Nephron progenitor cell (in vitro differentiated cells): ENCODE measurements at regions not wholly inside any gene's neighbourhood (a gene's known extent, or its start where the extent isn't known, plus 50 kb on each side); places are given as distances from the start of the nearest gene placed in this dataset.
"Not testable (repeated sequence)": the region's sequence is repeated elsewhere in the genome, so short reads cannot be mapped to it uniquely, and the experiment has no call there.

ENCODE experiments used
- DNase-seq: peaks from one replicate; pipeline ENCODE4 v3.0.0; 2021
- H3K27ac Mint-ChIP-seq: 2 replicates; pipeline ENCODE4 v1.8.0; 2021; ENCODE audit warnings: mild to moderate bottlenecking, moderate library complexity, mixed read lengths
- H3K27me3 Mint-ChIP-seq: 2 replicates; pipeline ENCODE4 v1.8.0; 2021; ENCODE audit warnings: mild to moderate bottlenecking, low read depth, mixed read lengths; ENCODE audit not compliant: poor library complexity
- H3K36me3 Mint-ChIP-seq: 2 replicates; pipeline ENCODE4 v1.8.0; 2021; ENCODE audit warnings: low read depth, mixed read lengths
- H3K4me1 Mint-ChIP-seq: 2 replicates; pipeline ENCODE4 v1.8.0; 2021; ENCODE audit warnings: mixed read lengths
- H3K4me3 Mint-ChIP-seq: 2 replicates; pipeline ENCODE4 v1.8.0; 2021; ENCODE audit warnings: mild to moderate bottlenecking, moderate library complexity, mixed read lengths
- H3K9me3 Mint-ChIP-seq: 2 replicates; pipeline ENCODE4 v1.8.0; 2021; ENCODE audit warnings: mild to moderate bottlenecking, moderate library complexity, mixed read lengths
- TF ChIP-seq, protein P1 (sequence below): fragments of 200-600 bp; sonication (generic); IDR thresholded peaks from 2 replicates; pipeline ENCODE4 v1.5.0; 2021; ENCODE audit warnings: antibody characterized with exemption

DNA sequence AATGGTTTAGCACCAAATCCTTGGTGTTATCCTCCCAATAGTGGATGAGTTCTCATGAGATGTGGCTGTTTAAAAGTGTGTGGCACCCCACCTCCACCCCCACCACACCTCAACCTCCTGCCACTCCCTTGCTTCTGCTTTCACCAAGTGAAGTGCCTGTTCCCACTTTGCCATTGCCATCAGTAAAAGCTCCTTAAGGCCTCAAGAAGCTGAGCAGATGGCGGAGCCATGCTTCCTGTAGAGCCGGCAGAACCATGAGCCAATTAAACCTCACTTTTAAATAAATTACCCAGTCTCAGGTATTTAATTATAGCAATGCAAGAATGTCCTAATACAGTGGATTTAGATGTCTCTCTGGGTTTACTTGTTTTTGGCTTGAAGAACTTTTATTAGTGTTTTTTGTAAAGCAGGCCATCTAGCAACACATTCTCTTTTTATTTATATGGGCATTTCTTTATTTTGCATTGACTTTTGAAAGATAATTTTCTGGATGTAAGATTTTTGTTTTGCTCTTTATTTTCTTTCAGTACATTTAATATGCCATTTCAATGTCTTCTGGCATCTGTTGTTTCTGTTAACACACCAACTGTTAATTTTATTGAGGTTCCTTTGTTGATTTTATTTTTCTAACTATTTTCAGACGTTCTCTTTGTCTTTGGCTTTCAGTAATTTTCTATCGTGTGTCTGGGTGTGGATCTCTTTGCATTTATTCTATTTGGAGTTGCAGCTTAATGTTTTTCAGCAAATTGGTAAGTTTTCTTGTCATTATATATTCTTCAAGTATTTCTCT is 724.5 kb upstream of the CNTN5 start:
- no peaks in the 10 kb centered on the region for H3K36me3 Mint-ChIP-seq
- no peak overlapping the region for H3K4me3 Mint-ChIP-seq
- H3K4me1 Mint-ChIP-seq = no peaks in the 10 kb centered on the region
- H3K9me3 Mint-ChIP-seq = no peaks in the 10 kb centered on the region
- TF ChIP-seq, protein P1, sequence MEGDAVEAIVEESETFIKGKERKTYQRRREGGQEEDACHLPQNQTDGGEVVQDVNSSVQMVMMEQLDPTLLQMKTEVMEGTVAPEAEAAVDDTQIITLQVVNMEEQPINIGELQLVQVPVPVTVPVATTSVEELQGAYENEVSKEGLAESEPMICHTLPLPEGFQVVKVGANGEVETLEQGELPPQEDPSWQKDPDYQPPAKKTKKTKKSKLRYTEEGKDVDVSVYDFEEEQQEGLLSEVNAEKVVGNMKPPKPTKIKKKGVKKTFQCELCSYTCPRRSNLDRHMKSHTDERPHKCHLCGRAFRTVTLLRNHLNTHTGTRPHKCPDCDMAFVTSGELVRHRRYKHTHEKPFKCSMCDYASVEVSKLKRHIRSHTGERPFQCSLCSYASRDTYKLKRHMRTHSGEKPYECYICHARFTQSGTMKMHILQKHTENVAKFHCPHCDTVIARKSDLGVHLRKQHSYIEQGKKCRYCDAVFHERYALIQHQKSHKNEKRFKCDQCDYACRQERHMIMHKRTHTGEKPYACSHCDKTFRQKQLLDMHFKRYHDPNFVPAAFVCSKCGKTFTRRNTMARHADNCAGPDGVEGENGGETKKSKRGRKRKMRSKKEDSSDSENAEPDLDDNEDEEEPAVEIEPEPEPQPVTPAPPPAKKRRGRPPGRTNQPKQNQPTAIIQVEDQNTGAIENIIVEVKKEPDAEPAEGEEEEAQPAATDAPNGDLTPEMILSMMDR = no peak
- no peak for DNase-seq
- no peak overlapping the region for H3K27ac Mint-ChIP-seq
- H3K27me3 Mint-ChIP-seq = no peaks in the 10 kb centered on the region

DNA sequence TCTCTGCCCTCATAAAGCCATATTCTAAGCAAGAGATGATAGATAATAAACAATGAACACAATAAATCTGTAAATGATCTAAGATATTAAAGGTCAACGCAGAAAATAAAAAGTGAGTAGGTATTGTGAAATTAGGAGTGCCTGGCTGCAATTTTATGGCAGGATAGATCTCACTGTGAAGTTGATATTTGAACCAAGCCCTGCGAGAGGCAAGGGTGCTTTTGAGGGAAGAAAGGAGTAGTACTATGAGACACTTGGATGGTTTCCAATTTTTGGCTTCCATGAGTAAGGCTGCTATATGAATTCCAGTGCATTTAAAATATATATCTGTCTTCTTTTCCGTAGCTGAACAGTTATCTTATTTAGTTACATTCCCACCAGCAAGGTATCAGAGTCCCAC is 720.0 kb upstream of the CNTN5 start:
- Mint-ChIP-seq H3K4me3 (no peak overlapping the region), H3K4me1 (no peaks in the 10 kb centered on the region), H3K27ac (no peak overlapping the region)

DNA sequence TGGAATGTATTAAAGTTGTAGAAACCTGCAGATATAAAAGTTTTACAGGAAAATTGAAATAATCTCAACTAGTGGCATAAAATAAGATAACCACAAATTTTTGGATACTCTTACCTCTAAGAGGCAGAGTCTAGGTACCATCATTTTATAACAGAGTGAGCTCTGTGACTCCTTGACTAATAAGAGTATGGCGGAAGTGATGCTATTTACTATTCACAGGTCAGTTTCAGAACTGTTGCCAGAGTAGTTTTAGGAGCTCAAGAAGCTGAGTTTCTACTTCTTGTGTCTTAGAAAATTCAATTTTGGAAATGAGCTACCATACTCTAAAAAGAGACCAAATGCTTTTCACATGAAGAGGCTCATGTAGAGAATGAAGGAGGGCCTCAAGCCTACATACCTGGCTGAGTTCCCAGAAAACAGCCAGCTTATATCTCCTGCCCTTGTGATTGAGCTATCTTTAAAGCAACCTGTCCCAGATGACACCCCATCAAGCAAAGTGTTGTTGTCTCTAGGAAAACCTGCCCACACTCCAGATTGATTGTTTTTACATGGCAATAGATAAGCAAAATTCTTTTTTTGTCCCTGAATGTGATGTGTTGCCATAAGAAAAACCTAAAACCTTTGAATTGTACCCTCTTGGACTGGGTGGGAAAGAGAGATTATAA is 712.8 kb upstream of the CNTN5 start:
- Mint-ChIP-seq H3K27me3 (no peaks in the 10 kb centered on the region), H3K9me3 (no peaks in the 10 kb centered on the region), H3K4me1 (no peaks in the 10 kb centered on the region), H3K4me3 (no peak overlapping the region), H3K27ac (no peak overlapping the region), H3K36me3 (no peaks in the 10 kb centered on the region)
- TF ChIP-seq, protein P1 = no peak
- no peak for DNase-seq

More for the DNA sequence above, 720.0 kb upstream of the CNTN5 start:
- no peak for DNase-seq
- H3K36me3 Mint-ChIP-seq = no peaks in the 10 kb centered on the region
- no peaks in the 10 kb centered on the region for H3K27me3 Mint-ChIP-seq
- TF ChIP-seq, protein P1 = no peak
- no peaks in the 10 kb centered on the region for H3K9me3 Mint-ChIP-seq

DNA sequence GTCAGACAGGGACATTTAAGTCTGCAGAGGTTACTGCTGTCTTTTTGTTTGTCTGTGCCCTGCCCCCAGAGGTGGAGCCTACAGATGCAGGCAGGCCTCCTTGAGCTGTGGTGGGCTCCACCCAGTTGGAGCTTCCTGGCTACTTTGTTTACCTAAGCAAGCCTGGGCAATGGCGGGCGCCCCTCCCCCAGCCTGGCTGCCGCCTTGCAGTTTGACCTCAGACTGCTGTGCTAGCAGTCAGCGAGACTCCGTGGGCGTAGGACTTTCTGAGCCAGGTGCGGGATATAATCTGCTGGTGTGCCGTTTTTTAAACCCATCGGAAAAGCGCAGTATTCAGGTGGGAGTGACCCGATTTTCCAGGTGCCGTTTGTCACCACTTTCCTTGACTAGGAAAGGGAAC is 690.4 kb upstream of the CNTN5 start:
- DNase-seq, H3K36me3 Mint-ChIP-seq, H3K27me3 Mint-ChIP-seq, H3K4me1 Mint-ChIP-seq, H3K27ac Mint-ChIP-seq, H3K4me3 Mint-ChIP-seq, H3K9me3 Mint-ChIP-seq: not testable (repeated sequence)

DNA sequence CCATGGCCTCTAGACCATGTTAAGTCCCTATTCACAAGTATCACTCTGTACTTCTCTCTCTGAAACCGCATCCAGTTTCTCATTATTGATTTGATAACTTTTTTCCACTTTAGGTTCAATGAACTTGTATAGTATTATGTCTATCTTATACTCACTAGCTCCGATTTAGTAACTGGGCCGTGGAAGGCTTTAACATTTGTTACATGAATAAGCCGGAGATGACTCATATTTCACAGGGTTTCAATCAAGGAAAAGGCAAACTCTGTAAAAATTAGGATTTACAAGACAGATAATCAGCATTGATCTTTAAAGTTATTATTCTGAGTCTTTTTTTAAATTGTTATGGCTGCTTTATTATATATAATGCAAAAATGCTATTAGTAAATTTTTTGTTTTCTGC is 662.2 kb upstream of the CNTN5 start:
- Mint-ChIP-seq H3K9me3 (no peaks in the 10 kb centered on the region), H3K4me1 (peaks cover 6% of the 10 kb centered on the region), H3K27me3 (no peaks in the 10 kb centered on the region), H3K4me3 (no peak overlapping the region), H3K36me3 (no peaks in the 10 kb centered on the region), H3K27ac (no peak overlapping the region)
- TF ChIP-seq, protein P1 = no peak
- no peak for DNase-seq

- DNase-seq = no peak
- no peaks in the 10 kb centered on the region for H3K36me3 Mint-ChIP-seq
- H3K4me3 Mint-ChIP-seq = no peak overlapping the region
These were observed 655.6 kb upstream of the CNTN5 start for GRCh38 chr11:98365190-98365589.

More at GRCh38 chr11:98365190-98365589, 655.6 kb upstream of the CNTN5 start:
- Mint-ChIP-seq H3K9me3 (no peaks in the 10 kb centered on the region), H3K4me1 (peaks cover 6% of the 10 kb centered on the region), H3K27ac (no peak overlapping the region), H3K27me3 (no peaks in the 10 kb centered on the region)
- TF ChIP-seq, protein P1 = no peak
